ENCODE measurements at regions not wholly inside any gene's neighbourhood (a gene's known extent, or its start where the extent isn't known, plus 50 kb on each side); places are given as distances from the start of the nearest gene placed in this dataset.
"Not testable (repeated sequence)": the region's sequence is repeated elsewhere in the genome, so short reads cannot be mapped to it uniquely, and the experiment has no call there.

DNA sequence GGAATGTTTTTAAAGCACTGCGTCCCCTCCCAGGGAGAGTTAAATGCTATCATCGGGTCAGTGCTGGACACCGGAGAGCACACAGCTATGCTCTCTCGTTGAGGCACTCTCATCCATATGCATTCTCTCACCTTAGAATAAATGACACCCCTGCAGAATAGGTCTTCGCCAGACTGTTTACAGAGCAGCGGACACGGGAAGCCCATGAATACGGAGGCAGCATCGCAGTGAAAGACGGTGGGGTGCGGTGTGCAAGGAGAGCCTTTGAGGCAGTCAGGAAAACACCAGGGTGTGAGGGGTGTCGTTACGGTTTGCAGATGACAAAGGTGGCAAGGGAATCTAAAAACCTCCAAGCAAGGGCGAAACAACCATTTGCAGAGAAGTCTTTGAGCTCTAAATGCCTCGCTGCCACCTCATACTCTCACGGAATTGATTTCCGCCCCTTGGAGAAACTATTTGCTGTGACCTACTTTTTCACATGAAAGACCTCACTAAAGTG, 169.2 kb upstream of the FHL2 start:
- DNase-seq: no peak

DNA sequence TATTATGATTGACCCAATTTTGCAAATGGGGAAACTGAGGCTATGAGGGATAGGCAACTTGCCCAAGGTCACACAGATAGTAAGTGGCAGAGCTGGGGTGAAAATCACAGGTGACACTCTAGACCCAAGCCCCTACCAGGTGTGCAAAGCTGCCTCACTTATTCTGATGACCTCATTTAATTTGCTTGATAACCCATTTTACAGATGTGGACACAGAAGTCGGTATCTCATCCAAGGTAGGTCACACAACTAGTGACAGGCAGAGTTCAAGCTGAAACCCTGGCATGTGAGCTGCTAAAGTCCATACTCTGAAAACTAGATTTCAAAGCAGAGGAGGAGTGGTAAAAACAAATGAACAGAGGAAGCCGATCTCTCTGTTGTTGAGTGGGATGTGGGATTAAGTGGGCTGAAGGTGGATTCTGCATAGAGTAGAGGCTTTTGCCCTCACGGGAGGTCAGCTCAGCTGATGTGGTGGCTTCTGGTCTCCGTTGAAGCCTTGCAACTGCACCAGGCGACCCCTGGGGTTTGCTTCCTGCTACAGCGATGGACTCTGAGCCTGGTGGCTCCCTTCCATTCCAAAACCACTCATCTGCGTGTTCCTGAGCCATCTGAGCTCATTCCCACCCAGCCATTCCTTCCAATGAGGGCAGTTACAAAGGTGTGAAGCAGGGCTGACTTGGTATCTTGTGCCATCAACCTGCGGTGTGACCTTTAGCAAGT, 164.3 kb upstream of the FHL2 start:
- DNase-seq: no peak

DNA sequence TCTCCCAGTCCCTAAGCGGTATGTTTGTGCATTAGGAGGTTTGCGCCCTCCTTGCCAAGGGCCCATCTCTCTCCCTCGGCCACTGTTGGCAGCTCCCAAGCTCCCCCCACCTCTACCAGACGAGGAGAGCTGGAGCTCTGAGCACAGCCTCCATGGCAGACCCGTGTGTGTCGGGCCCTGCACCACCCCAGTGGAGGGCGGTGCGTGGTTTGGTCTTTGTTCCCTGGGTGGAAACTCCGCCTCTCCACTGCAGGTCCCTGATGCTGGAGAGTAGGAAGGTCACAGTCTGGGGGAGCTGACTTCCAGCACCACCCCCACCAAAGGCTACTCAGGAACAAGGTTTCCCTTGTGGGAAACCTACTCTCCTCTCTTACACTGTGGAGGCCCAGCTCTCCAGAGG, 162.6 kb upstream of the FHL2 start:
- no peak for DNase-seq

GRCh38 chr2:105560157-105560556, 161.3 kb upstream of the FHL2 start:
- DNase-seq: no peak

DNA sequence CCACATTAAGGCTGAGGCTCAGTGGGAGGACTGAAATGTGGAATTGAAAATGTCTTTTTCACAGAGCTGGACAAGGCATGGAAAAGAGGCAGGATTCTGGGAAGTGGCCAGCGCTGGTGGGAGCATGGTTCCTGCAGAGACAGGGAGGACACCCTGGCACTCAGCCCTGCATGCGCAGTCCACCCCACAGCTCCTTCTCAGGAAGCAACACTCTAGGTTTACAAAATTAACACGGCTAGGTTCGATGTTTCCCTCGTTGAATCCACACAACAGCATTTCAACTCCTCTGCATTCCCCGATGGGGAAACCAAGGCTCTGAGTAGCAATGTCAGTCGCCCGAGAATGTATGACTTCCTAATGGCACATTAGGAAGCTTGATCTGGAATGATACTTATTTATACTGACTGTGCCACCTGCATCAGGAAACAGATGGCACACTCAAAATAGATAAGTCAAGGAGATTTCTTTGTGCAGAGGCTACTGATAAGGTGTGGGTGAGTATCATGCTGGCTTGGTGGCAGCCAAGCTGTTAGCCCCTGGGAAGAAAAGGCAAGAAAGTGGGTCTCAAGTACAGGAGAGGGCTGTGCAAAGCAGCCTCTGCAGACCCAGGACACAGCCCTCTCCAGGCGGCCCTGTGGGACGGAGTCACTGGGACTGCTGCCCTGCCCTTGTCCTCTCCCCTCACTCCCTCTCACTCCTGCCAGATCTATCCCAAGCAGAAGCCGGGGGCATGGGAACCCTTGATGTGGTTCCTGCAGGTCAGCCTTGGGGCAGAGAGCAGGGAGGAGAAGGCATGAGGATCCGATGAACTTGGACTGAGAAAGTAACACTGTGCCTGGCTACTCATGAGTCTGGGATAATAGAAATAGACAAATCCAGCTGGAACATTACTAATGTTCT, 158.4 kb upstream of the FHL2 start:
- DNase-seq: no peak

- DNase-seq: no peak
These were observed 157.5 kb upstream of the FHL2 start for GRCh38 chr2:105556366-105556765.

DNA sequence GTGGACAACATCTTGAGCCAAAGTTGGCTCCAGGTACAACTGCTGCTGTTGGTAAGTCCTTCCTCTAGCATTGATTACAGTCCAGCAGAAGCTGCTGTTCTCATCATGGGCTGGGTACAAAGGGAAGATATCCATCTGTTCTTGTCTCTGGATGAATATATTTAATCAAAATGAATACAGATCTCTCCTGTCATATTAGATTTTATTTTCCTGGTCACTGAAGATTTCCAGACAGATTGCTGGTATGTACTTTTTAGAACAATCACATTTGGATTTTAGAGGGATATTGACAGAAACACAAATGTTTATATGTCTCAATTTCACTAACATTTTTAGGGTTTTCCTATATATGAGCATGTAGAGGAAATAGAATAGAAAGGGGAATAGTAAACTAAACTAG, 155.4 kb upstream of the FHL2 start:
- DNase-seq: no peak

DNA sequence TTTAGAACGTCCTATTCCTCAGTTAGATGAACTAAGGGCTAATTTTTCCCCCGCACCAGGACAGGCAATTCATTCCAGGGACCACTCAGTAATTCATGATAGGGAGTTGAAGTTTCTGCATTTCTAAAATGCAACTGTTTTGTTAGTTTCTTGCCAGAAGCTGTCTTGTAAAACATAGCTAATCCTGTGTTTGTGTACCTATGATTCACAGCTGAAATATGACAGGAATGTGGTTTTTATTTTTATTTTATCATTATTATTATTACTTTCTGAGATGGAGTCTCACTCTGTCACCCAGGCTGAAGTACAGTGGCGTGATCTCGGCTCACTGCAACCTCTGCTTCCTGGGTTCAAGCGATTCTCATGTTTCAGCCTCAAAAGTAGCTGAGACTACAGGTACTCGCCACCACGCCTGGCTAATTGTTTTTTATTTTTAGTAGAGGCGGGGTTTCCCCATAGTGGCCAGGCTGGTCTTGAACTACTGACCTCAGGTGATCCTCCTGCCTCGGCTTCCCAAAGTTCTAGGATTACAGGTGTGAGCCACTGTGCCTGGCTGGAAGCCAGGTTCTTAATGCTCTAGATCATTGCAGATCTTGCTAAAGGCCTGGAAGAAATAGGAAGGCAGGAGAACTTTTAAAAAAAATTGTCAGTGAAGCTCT, 154.8 kb upstream of the FHL2 start:
- no peak for DNase-seq

- DNase-seq: no peak
These were observed 147.8 kb upstream of the FHL2 start for GRCh38 chr2:105546628-105546974.

- DNase-seq: peak; percentile 46
These were observed 147.1 kb upstream of the FHL2 start for GRCh38 chr2:105545730-105546627.

GRCh38 chr2:105544591-105545377, 145.9 kb upstream of the FHL2 start:
- DNase-seq: no peak

DNA sequence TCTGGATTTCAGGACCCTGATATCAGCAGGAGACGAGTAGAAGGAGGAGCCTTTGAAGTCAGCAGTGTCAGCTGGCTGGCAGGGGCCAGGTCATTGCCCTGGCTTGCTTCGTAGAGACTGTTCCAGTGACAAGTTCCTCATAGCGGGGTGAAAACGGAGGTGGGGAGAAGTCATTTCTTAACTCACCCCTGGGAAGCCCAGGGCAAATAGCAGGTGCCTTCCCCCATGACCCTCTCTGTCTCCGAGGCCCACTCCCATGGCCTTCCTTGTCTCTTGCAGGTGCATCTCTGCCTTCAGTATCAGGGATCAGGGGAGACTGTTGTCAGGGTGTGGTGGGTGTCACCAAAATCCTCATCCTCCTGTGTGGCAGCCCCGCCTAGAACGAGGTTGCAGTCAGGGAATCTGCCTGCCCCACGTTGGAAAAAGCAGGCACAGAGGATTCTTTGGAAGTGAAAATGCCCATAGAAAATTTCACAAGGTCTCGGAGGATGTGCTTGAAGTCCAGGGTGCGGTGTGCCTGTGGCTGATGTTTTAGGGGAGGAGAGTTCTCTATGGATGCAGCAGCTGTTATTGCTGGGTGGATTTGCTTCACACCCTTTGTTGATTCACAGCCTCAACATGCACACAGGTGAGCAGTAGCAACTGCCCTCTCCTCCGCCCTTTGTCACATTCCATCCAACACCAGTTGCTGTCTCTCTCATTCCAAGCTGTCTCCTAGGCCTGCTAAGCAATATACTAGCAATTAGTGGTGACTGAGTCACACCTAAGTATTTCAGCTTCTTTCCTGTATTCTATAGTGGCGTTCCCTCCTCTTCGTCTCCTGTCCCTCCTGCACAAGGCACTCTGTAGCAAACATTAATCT, 142.6 kb upstream of the FHL2 start:
- DNase-seq: no peak

GRCh38 chr2:105540642-105541041, 141.8 kb upstream of the FHL2 start:
- no peak for DNase-seq

GRCh38 chr2:105539331-105539730, 140.5 kb upstream of the FHL2 start:
- no peak for DNase-seq

GRCh38 chr2:105538840-105539239, 140.0 kb upstream of the FHL2 start:
- no peak for DNase-seq

- DNase-seq: no peak
These were observed 139.1 kb upstream of the FHL2 start for GRCh38 chr2:105537920-105538319.

GRCh38 chr2:105537466-105537865, 138.6 kb upstream of the FHL2 start:
- DNase-seq: no peak

DNA sequence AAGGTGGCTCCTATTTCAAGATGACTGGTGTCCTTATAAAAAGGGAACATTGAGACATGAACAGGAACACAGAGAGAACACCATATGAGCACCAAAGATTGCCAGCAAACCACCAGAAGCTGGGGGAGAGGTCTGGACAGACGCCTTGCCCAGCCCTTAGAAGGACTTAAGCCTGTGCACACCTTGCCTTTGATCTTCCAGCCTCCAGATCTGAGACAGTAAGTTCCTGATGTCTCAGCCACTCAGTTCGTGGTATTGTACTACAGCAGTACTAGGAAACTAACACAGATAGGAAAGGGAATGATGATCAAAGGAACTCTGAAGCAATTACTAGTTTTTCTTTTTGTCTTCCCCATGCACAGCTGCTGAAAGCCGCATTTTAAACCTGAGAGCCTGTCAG, 137.3 kb upstream of the FHL2 start:
- no peak for DNase-seq

GRCh38 chr2:105529258-105529657, 130.4 kb upstream of the FHL2 start:
- not testable (repeated sequence) for DNase-seq

DNA sequence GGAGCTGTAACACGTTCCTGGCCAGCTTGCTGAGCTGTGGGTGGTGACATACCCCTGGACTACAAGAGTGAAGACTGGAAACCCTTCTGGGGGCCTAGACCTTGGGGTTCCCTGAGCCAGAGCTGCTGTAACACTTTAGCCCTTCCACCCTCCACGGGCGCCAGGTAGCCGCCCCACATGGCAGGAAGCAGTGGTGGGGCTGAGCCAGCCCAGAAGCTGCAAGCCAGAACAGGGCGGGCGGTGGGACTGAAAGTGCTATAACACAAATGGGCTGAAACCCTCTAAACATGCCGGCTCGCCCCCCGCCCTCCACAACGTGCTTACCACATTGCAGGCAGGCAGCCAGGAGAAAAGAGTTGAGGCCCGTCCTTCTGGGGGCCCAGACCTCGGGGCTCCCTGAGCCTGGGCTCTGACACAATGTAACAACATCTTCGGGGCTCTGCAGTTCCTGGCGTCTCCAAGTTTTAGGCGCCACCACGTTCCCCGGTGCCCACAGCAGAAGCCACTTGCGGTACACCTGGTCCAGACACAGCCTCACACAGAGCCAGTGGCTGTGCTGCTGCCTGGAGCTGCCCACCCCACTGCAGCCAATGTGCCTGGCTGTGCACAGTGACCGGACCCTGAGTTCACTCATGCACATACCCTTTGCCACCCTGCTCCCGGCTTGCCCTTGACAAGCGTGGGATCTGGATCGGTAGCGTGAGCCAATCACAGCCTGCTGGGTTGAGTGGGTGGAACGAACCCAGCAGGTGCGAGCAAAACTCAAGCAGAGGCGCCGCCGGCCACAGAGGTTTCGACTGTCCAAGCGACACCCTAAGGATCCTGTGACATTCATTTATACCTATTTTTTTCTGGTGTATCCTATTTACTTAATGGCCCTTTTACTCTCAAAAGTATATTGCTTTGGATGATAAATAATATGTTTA, 127.4 kb upstream of the FHL2 start:
- DNase-seq: no peak
